MM.1S (cell line): ENCODE measurements at regions not wholly inside any gene's neighbourhood (a gene's known extent, or its start where the extent isn't known, plus 50 kb on each side); places are given as distances from the start of the nearest gene placed in this dataset.

Source experiments
- DNase-seq: peaks from one replicate; pipeline ENCODE4 v3.0.0-alpha.2; 2015
- H2AFZ ChIP-seq: fragments of 300-600 bp; sonication (generic); 2 replicates; pipeline ENCODE4 v1.6.0; 2016; ENCODE audit warnings: antibody characterized with exemption, low read length
- H3F3A ChIP-seq: fragments of 300-600 bp; sonication (generic); 2 replicates; pipeline ENCODE4 v1.6.1; 2016; ENCODE audit warnings: mild to moderate bottlenecking, antibody characterized with exemption, low read length, moderate library complexity, mixed read lengths; ENCODE audit not compliant: insufficient read depth
- H3K27ac ChIP-seq: fragments of 300-600 bp; sonication (generic); 2 replicates; pipeline ENCODE4 v1.5.1; 2016; ENCODE audit warnings: mild to moderate bottlenecking, low read length
- H3K27me3 ChIP-seq: fragments of 300-600 bp; sonication (generic); replicated peaks from 2 replicates; pipeline ENCODE4 v1.6.0; 2016; ENCODE audit warnings: low read length; ENCODE audit not compliant: insufficient read depth
- H3K36me3 ChIP-seq: fragments of 300-600 bp; sonication (generic); replicated peaks from 2 replicates; pipeline ENCODE4 v1.6.1; 2016; ENCODE audit warnings: mild to moderate bottlenecking, low read length, mixed read lengths; ENCODE audit not compliant: insufficient read depth
- H3K4me1 ChIP-seq: fragments of 300-600 bp; sonication (generic); 2 replicates; pipeline ENCODE4 v1.6.1; 2016; ENCODE audit warnings: low read length, mixed read lengths
- H3K4me2 ChIP-seq: fragments of 300-600 bp; sonication (generic); 2 replicates; pipeline ENCODE4 v1.6.0; 2016; ENCODE audit warnings: low read depth, low read length
- H3K4me3 ChIP-seq: fragments of 300-600 bp; sonication (generic); 2 replicates; pipeline ENCODE4 v1.5.1; 2016; ENCODE audit warnings: low read length, mixed read lengths
- H3K79me2 ChIP-seq: fragments of 300-600 bp; sonication (generic); 2 replicates; pipeline ENCODE4 v1.6.1; 2016; ENCODE audit warnings: mixed run types, low read length, mixed read lengths
- H3K9ac ChIP-seq: fragments of 300-600 bp; sonication (generic); 2 replicates; pipeline ENCODE4 v1.6.1; 2016; ENCODE audit warnings: low read length, mixed read lengths
- H3K9me2 ChIP-seq: fragments of 300-600 bp; sonication (generic); replicated peaks from 2 replicates; pipeline ENCODE4 v1.6.1; 2016; ENCODE audit warnings: mild to moderate bottlenecking, low read length, mixed read lengths; ENCODE audit not compliant: insufficient read depth
- H3K9me3 ChIP-seq: fragments of 300-600 bp; sonication (generic); replicated peaks from 2 replicates; pipeline ENCODE4 v1.6.1; 2016; ENCODE audit warnings: mild to moderate bottlenecking, low read length, mixed read lengths; ENCODE audit not compliant: insufficient read depth
- H4K20me1 ChIP-seq: fragments of 300-600 bp; sonication (generic); 2 replicates; pipeline ENCODE4 v1.6.1; 2016; ENCODE audit warnings: mild to moderate bottlenecking, low read length, moderate library complexity, mixed read lengths; ENCODE audit not compliant: insufficient read depth
- CTCF ChIP-seq: fragments of 300-600 bp; sonication (generic); IDR thresholded peaks from 2 replicates; pipeline ENCODE4 v1.5.1; 2016; ENCODE audit warnings: antibody characterized with exemption, low read length, mixed read lengths
- EZH2 ChIP-seq: fragments of 300-600 bp; sonication (generic); optimal IDR thresholded peaks from 2 replicates; pipeline ENCODE3; 2017; ENCODE audit warnings: low read depth, mild to moderate bottlenecking, antibody characterized with exemption, low read length, mixed read lengths
- EZH2phosphoT487 ChIP-seq: fragments of 300-600 bp; sonication (generic); IDR thresholded peaks from 2 replicates; pipeline ENCODE4 v1.6.1; 2018; ENCODE audit warnings: antibody characterized with exemption, low read length

GRCh38 chr12:67028529-67028928, 240.6 kb upstream of the CAND1 start:
- Histone ChIP-seq H3K36me3 (no peaks in the 10 kb centered on the region), H3K27ac (no peak overlapping the region), H3F3A (no peaks in the 10 kb centered on the region), H3K9me3 (no peaks in the 10 kb centered on the region), H3K4me3 (no peak overlapping the region), H3K4me1 (no peaks in the 10 kb centered on the region), H4K20me1 (no peaks in the 10 kb centered on the region), H2AFZ (no peak overlapping the region), H3K79me2 (no peaks in the 10 kb centered on the region), H3K9ac (no peak overlapping the region), H3K4me2 (no peak overlapping the region), H3K9me2 (no peaks in the 10 kb centered on the region), H3K27me3 (no peaks in the 10 kb centered on the region)
- DNase-seq = no peak
- no peak for TF ChIP-seq CTCF
- no peak for TF ChIP-seq EZH2phosphoT487
- no peak for TF ChIP-seq EZH2

- H3K79me2 ChIP-seq = no peaks in the 10 kb centered on the region
- no peak overlapping the region for H2AFZ ChIP-seq
- H3F3A ChIP-seq = no peaks in the 10 kb centered on the region
- H3K27me3 ChIP-seq = no peaks in the 10 kb centered on the region
- H3K9me3 ChIP-seq = no peaks in the 10 kb centered on the region
- no peak for DNase-seq
- H3K4me2 ChIP-seq = no peak overlapping the region
- no peaks in the 10 kb centered on the region for H4K20me1 ChIP-seq
- TF ChIP-seq CTCF (no peak), EZH2 (no peak), EZH2phosphoT487 (no peak)
- H3K4me1 ChIP-seq = 0 out of 2 replicates have a peak, but pooled peaks cover under 1% of the 10 kb centered on the region
- no peak overlapping the region for H3K27ac ChIP-seq
- H3K4me3 ChIP-seq = no peak overlapping the region
- H3K9me2 ChIP-seq = no peaks in the 10 kb centered on the region
- H3K9ac ChIP-seq = no peak overlapping the region
- H3K36me3 ChIP-seq = no peaks in the 10 kb centered on the region
Measured at GRCh38 chr12:67034110-67034879, 234.9 kb upstream of the CAND1 start.

- H3K36me3 ChIP-seq = no peaks in the 10 kb centered on the region
- H3K4me1 ChIP-seq = peaks cover 4% of the 10 kb centered on the region; the same call in 1 of the 2 replicates
- H2AFZ ChIP-seq = no peak overlapping the region
- no peak overlapping the region for H3K4me2 ChIP-seq
- no peak overlapping the region for H3K9ac ChIP-seq
- H3K9me2 ChIP-seq = no peaks in the 10 kb centered on the region
- no peaks in the 10 kb centered on the region for H3K9me3 ChIP-seq
- no peaks in the 10 kb centered on the region for H3F3A ChIP-seq
- H3K4me3 ChIP-seq = no peak overlapping the region
- H4K20me1 ChIP-seq = no peaks in the 10 kb centered on the region
- H3K27me3 ChIP-seq = no peaks in the 10 kb centered on the region
- no peak for TF ChIP-seq EZH2phosphoT487
- TF ChIP-seq EZH2 = no peak
- TF ChIP-seq CTCF = no peak
- DNase-seq = no peak
- no peak overlapping the region for H3K27ac ChIP-seq
- no peaks in the 10 kb centered on the region for H3K79me2 ChIP-seq
Measured at GRCh38 chr12:67035121-67035520, 234.0 kb upstream of the CAND1 start.
